ES-I3 (cell line): ENCODE measurements at regions not wholly inside any gene's neighbourhood (a gene's known extent, or its start where the extent isn't known, plus 50 kb on each side); places are given as distances from the start of the nearest gene placed in this dataset.

ENCODE experiments used
- H3K36me3 ChIP-seq: 2 replicates; pipeline ENCODE4 v1.6.1; 2013; ENCODE audit warnings: mild to moderate bottlenecking, low read length, control low read depth, moderate library complexity; ENCODE audit not compliant: insufficient read depth
- H3K4me1 ChIP-seq: 2 replicates; pipeline ENCODE4 v1.6.1; 2013; ENCODE audit warnings: mild to moderate bottlenecking, control low read depth, low read length; ENCODE audit not compliant: insufficient read depth
- H3K9ac ChIP-seq: 2 replicates; pipeline ENCODE4 v1.6.1; 2013; ENCODE audit warnings: low read depth, mild to moderate bottlenecking, low read length, moderate library complexity
- H3K9me3 ChIP-seq: 2 replicates; pipeline ENCODE4 v1.6.1; 2013; ENCODE audit warnings: mild to moderate bottlenecking, low read length, moderate library complexity; ENCODE audit not compliant: control insufficient read depth, insufficient read depth

- Histone ChIP-seq H3K9ac (no peak overlapping the region), H3K9me3 (peaks cover 6% of the 10 kb centered on the region; the same call in 1 of the 2 replicates), H3K4me1 (no peaks in the 10 kb centered on the region), H3K36me3 (no peaks in the 10 kb centered on the region)
Observed at GRCh38 chr2:2550856-2551255, 219.8 kb upstream of the MYT1L start.

GRCh38 chr2:2547911-2548310, 216.8 kb upstream of the MYT1L start:
- peaks cover 2% of the 10 kb centered on the region; the same call in 1 of the 2 replicates for H3K4me1 ChIP-seq
- H3K36me3 ChIP-seq: no peaks in the 10 kb centered on the region
- no peak overlapping the region for H3K9ac ChIP-seq

GRCh38 chr2:2547451-2547850, 216.4 kb upstream of the MYT1L start:
- peaks cover 4% of the 10 kb centered on the region; the same call in 1 of the 2 replicates for H3K4me1 ChIP-seq
- no peaks in the 10 kb centered on the region for H3K9me3 ChIP-seq
- H3K9ac ChIP-seq: no peak overlapping the region
- H3K36me3 ChIP-seq: no peaks in the 10 kb centered on the region

More at GRCh38 chr2:2547911-2548310, 216.8 kb upstream of the MYT1L start:
- no peaks in the 10 kb centered on the region for H3K9me3 ChIP-seq

- no peak overlapping the region for H3K9ac ChIP-seq
- peaks cover 4% of the 10 kb centered on the region; the same call in 1 of the 2 replicates for H3K4me1 ChIP-seq
- no peaks in the 10 kb centered on the region for H3K9me3 ChIP-seq
- H3K36me3 ChIP-seq: no peaks in the 10 kb centered on the region
Observed at GRCh38 chr2:2546046-2546445, 215.0 kb upstream of the MYT1L start.

- Histone ChIP-seq H3K9ac (no peak overlapping the region), H3K4me1 (peaks cover 4% of the 10 kb centered on the region; the same call in 1 of the 2 replicates), H3K36me3 (no peaks in the 10 kb centered on the region)
Observed at GRCh38 chr2:2542966-2543611, 212.0 kb upstream of the MYT1L start.

GRCh38 chr2:2542316-2542715, 211.2 kb upstream of the MYT1L start:
- Histone ChIP-seq H3K9me3 (no peaks in the 10 kb centered on the region), H3K4me1 (peaks cover 4% of the 10 kb centered on the region; the same call in 1 of the 2 replicates), H3K36me3 (no peaks in the 10 kb centered on the region), H3K9ac (no peak overlapping the region)

More at GRCh38 chr2:2542966-2543611, 212.0 kb upstream of the MYT1L start:
- H3K9me3 ChIP-seq: no peaks in the 10 kb centered on the region

- H3K36me3 ChIP-seq: no peaks in the 10 kb centered on the region
- no peak overlapping the region for H3K9ac ChIP-seq
- H3K4me1 ChIP-seq: peaks cover 4% of the 10 kb centered on the region; the same call in 1 of the 2 replicates
- no peaks in the 10 kb centered on the region for H3K9me3 ChIP-seq
Observed at GRCh38 chr2:2540406-2540805, 209.3 kb upstream of the MYT1L start.

- Histone ChIP-seq H3K36me3 (no peaks in the 10 kb centered on the region), H3K9ac (no peak overlapping the region), H3K9me3 (no peaks in the 10 kb centered on the region; the same call in 1 of the 2 replicates), H3K4me1 (no peaks in the 10 kb centered on the region)
Observed at GRCh38 chr2:2536416-2537056, 205.5 kb upstream of the MYT1L start.

GRCh38 chr2:2530334-2530733, 199.3 kb upstream of the MYT1L start:
- Histone ChIP-seq H3K36me3 (no peaks in the 10 kb centered on the region), H3K4me1 (no peaks in the 10 kb centered on the region), H3K9me3 (no peaks in the 10 kb centered on the region; the same call in 1 of the 2 replicates), H3K9ac (no peak overlapping the region)

- Histone ChIP-seq H3K9ac (no peak overlapping the region), H3K4me1 (no peaks in the 10 kb centered on the region), H3K36me3 (no peaks in the 10 kb centered on the region), H3K9me3 (no peaks in the 10 kb centered on the region; the same call in 1 of the 2 replicates)
Observed at GRCh38 chr2:2528846-2529245, 197.8 kb upstream of the MYT1L start.

GRCh38 chr2:2527148-2527547, 196.1 kb upstream of the MYT1L start:
- H3K9me3 ChIP-seq: no peaks in the 10 kb centered on the region
- no peak overlapping the region for H3K9ac ChIP-seq
- no peaks in the 10 kb centered on the region for H3K4me1 ChIP-seq

GRCh38 chr2:2524348-2524941, 193.4 kb upstream of the MYT1L start:
- Histone ChIP-seq H3K4me1 (no peaks in the 10 kb centered on the region), H3K9ac (no peak overlapping the region), H3K36me3 (no peaks in the 10 kb centered on the region), H3K9me3 (no peaks in the 10 kb centered on the region)

More at GRCh38 chr2:2527148-2527547, 196.1 kb upstream of the MYT1L start:
- no peaks in the 10 kb centered on the region for H3K36me3 ChIP-seq

- Histone ChIP-seq H3K36me3 (no peaks in the 10 kb centered on the region), H3K4me1 (no peaks in the 10 kb centered on the region), H3K9ac (no peak overlapping the region), H3K9me3 (no peaks in the 10 kb centered on the region)
Observed at GRCh38 chr2:2523461-2524347, 192.6 kb upstream of the MYT1L start.

- Histone ChIP-seq H3K9me3 (no peaks in the 10 kb centered on the region), H3K36me3 (no peaks in the 10 kb centered on the region), H3K4me1 (no peaks in the 10 kb centered on the region), H3K9ac (no peak overlapping the region)
Observed at GRCh38 chr2:2520401-2520811, 189.3 kb upstream of the MYT1L start.
